ENCODE measurements at regions not wholly inside any gene's neighbourhood (a gene's known extent, or its start where the extent isn't known, plus 50 kb on each side); places are given as distances from the start of the nearest gene placed in this dataset.
"Not testable (repeated sequence)": the region's sequence is repeated elsewhere in the genome, so short reads cannot be mapped to it uniquely, and the experiment has no call there.

DNA sequence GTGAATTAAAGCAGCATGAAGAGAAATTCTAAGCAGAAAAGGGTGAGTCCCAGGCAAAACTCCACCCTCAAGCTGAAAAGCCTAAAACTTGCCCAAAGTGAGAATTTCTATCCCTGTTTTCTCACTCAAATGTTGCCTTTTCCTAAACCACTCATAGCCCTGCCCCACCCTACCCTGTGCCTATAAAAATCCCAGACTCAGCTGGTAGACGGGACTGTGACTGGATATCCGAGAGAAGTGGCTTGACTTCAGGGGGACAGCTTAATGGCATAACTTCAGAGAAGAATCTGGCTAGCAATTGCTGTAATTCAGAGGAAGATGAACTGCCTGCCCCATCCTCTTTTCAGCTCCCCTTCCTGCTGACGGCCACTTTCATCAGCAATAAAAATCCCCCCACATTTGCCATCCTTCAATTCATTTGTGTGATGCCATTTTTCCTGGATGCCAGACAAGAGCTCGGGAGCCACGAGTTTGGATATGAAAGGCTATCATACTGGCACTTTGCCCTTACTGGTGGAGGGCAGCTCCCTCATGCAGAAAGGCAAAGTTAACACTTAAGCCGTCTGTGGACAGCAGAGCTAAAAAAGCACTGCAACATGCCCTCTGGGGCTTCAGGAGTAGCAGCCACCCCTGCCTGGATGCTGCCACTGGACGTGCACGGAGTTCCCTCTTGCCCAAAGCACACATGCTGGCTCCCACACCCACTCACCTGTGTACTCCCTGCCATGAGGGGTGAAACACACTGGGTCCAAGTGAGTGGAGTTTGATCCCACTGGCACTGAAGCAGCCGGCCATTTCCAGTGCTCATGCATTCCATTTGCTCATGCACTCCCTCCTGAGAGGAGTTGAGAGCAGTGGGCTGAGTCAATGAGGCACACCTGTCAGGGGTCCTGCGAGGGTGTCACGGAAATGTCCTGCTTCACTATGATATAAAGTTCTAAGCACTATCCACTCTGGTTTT is 670.6 kb downstream of the PLOD2 start:
- DNase-seq (no peak), ATAC-seq (no peak)

DNA sequence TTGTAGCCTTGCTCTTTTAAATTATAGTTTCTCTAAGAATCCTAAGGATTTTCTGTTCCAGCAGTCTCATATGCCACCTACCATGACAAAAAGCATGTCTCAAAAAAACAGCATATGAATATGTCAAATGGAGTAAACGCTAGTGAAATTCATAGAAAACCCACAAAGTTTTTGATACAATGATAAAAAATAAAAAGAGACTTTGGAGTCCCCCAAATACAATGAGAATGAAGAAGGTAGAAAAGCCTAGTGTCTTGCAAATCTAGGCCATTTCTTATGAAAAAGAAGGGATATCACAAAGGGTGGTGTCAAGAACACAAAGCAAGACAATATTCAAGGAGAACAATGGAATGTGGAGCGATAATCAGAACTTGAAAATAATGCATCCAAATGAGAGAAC is 668.5 kb downstream of the PLOD2 start:
- H3K36me3 Mint-ChIP-seq (ENCODE audit: low read depth): no peaks in the 10 kb centered on the region

More for the DNA sequence above, 670.6 kb downstream of the PLOD2 start:
- Mint-ChIP-seq H3K4me1 (no peaks in the 10 kb centered on the region), H3K27me3 (no peaks in the 10 kb centered on the region), H3K36me3 (ENCODE audit: low read depth) (no peaks in the 10 kb centered on the region), H3K4me3 (no peak overlapping the region), H3K27ac (no peak overlapping the region)
- H3K9me3 ChIP-seq (ENCODE audit: control insufficient read depth, low read length, poor library complexity, severe bottlenecking): no peaks in the 10 kb centered on the region

DNA sequence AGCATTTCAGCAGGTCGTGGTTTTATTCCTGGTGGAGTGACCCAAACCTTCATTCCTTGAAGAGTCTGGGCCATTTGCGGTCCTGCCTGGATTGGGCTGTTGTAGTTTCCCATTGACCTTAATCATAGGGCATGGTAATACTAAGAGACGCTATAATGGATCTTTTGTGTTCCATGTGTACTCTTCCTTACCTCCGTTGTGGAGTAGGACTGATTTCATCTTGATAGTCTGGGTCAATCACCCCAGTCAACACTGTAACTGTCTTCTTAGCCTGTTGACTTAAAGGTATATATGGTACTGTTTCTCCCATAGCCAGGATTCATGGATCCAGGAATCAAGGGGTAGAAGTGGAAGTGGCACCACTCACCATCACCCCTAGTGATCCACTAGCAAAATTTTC is 643.6 kb downstream of the PLOD2 start:
- not testable (repeated sequence) for H3K4me1 Mint-ChIP-seq; H3K36me3 Mint-ChIP-seq (ENCODE audit: low read depth); H3K4me3 Mint-ChIP-seq; H3K9me3 ChIP-seq (ENCODE audit: control insufficient read depth, low read length, poor library complexity, severe bottlenecking); H3K27me3 Mint-ChIP-seq; H3K27ac Mint-ChIP-seq; DNase-seq; ATAC-seq

More for the DNA sequence above, 668.5 kb downstream of the PLOD2 start:
- ATAC-seq (no peak), DNase-seq (no peak)
- H3K4me3 Mint-ChIP-seq: no peak overlapping the region
- H3K4me1 Mint-ChIP-seq: no peaks in the 10 kb centered on the region
- no peaks in the 10 kb centered on the region for H3K27me3 Mint-ChIP-seq
- H3K27ac Mint-ChIP-seq: no peak overlapping the region
- no peaks in the 10 kb centered on the region for H3K9me3 ChIP-seq (ENCODE audit: control insufficient read depth, low read length, poor library complexity, severe bottlenecking)

DNA sequence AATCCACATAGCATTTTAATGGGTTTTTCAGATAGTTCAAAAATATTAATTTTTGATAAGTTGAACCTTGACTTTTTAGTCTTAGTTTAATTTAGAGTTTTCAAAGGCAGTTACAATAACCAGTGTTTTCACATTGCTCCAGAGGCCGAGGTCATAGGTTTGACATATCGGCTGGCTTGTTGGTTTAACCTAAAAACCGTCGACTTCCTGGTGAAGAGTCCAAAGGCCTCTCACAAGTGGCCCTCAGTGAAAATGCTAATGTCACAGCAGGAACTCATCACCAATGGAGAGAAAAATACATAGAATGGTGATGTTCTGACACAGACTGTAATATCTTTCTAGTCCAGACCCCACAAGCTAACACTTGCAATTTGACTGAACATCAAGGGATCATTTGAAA is 642.3 kb downstream of the PLOD2 start:
- DNase-seq (no peak), ATAC-seq (no peak)
- H3K27me3 Mint-ChIP-seq: no peaks in the 10 kb centered on the region
- H3K4me3 Mint-ChIP-seq: no peak overlapping the region
- H3K4me1 Mint-ChIP-seq: no peaks in the 10 kb centered on the region
- H3K36me3 Mint-ChIP-seq (ENCODE audit: low read depth): no peaks in the 10 kb centered on the region
- no peak overlapping the region for H3K27ac Mint-ChIP-seq
- H3K9me3 ChIP-seq (ENCODE audit: control insufficient read depth, low read length, poor library complexity, severe bottlenecking): no peaks in the 10 kb centered on the region

DNA sequence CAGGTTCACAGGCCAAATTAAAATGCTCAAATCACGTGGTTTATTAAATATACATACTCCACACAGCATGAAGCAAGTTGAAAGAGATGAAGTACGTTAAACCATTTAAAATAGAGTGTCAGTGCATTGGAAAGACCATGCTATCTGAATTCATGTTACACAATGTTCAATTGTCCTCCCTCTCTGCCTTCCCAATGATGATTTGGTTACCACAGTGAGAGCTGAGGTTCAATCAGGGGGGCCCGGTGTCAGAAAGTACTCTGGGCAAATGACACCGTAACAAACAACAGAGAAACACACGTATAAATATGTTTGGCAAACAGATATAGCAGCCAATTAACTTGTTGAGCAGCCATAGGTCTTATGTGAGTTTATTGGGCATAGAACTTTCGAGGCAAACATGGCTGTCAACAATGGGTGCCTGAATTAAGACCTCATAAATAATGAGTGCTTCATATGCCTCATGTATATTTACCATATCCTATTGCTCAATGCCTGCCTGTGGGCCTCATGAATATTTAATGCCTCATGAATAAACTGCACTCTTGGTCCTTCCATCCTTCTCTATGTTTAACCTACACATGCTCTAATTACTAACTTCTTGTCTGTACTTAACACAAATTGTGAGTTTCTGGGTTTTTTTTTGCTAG is 641.5 kb downstream of the PLOD2 start:
- no peak for ATAC-seq
- H3K4me1 Mint-ChIP-seq: no peaks in the 10 kb centered on the region
- DNase-seq: no peak
- no peaks in the 10 kb centered on the region for H3K36me3 Mint-ChIP-seq (ENCODE audit: low read depth)
- no peak overlapping the region for H3K4me3 Mint-ChIP-seq
- H3K9me3 ChIP-seq (ENCODE audit: control insufficient read depth, low read length, poor library complexity, severe bottlenecking): no peaks in the 10 kb centered on the region
- no peaks in the 10 kb centered on the region for H3K27me3 Mint-ChIP-seq
- no peak overlapping the region for H3K27ac Mint-ChIP-seq

DNA sequence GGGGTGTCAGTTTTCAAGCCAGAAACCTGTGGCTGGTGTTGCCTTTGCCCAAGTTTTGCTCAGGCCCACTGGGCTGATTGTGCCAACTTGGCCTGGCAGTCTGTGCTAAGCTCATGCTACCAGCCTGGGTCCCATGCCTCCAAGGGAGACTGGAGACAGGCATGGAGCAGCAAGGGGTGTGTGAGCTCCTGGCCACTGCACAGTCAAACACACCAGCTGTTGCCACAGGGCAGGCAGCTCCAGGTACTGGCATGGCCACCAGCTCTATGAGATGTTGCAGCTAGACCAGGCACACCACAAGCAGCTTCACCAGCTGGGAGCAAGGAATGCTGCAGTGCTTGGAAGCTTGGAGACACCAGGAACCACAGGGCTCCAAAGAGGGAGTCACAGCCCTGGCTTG is 638.8 kb downstream of the PLOD2 start:
- DNase-seq: no peak
- Mint-ChIP-seq H3K4me3 (no peak overlapping the region), H3K4me1 (no peaks in the 10 kb centered on the region), H3K27ac (no peak overlapping the region), H3K27me3 (no peaks in the 10 kb centered on the region), H3K36me3 (ENCODE audit: low read depth) (no peaks in the 10 kb centered on the region)
- ATAC-seq: no peak
- no peaks in the 10 kb centered on the region for H3K9me3 ChIP-seq (ENCODE audit: control insufficient read depth, low read length, poor library complexity, severe bottlenecking)

DNA sequence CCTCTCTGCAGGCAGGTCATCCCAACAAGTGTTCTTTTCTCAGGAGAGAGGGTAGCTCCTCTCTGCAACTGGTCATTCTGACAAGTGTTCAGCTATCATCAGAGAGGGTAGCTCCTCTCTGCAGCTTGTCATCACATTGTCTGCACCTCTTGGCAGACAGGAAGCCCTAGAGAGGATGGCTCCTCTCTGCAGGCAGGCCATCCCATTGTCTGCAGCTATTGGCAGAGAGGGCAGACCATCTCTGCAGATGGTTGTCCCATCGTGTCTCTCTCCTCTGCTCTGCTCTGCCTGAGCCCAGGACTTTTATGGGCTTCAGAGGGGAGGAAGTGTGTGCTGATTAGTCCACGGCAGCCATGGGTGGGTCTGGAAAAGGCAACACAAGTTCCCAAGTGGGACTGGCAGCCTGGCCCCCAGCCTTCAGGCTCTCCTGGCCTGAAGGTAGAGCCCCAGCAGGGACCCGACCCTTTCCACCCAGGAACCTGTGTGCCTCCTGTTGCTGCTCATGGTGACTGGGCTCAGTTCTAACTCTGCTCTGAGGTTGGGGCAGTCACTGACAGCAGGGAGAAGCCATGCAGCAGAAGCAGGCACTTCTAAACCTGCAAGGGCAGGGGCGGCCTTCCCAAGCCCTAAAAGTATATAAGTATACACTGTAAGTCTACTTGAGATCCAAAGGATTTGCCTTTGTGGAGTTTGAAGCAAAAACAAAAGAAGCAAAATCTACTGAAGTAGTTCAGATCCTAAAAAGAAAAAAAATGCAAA is 637.9 kb downstream of the PLOD2 start:
- ATAC-seq (no peak), DNase-seq (no peak)
- Mint-ChIP-seq H3K4me1 (no peaks in the 10 kb centered on the region), H3K36me3 (ENCODE audit: low read depth) (no peaks in the 10 kb centered on the region), H3K27ac (no peak overlapping the region), H3K4me3 (no peak overlapping the region), H3K27me3 (no peaks in the 10 kb centered on the region)
- no peaks in the 10 kb centered on the region for H3K9me3 ChIP-seq (ENCODE audit: control insufficient read depth, low read length, poor library complexity, severe bottlenecking)

DNA sequence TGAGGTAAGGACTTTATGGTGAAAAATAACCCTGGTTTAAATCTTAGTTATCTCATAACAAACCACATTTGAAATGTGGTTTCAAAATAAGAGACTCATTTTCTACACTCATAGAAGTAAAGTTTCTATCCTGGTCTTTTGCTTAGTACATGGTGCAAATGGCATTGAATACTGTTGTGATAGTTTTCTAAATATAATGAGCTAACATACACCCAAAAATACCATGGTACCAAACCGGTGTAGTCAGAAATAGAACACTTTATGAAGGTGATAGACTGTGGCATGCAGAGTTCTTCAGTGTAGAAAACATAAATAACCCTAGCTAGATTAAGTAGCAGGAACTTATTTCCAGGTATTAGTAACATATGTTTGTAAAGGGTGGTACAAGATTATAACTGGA is 629.4 kb downstream of the PLOD2 start:
- Mint-ChIP-seq H3K4me3 (no peak overlapping the region), H3K27ac (no peak overlapping the region), H3K27me3 (no peaks in the 10 kb centered on the region), H3K36me3 (ENCODE audit: low read depth) (no peaks in the 10 kb centered on the region), H3K4me1 (no peaks in the 10 kb centered on the region)
- H3K9me3 ChIP-seq (ENCODE audit: control insufficient read depth, low read length, poor library complexity, severe bottlenecking): no peaks in the 10 kb centered on the region
- no peak for DNase-seq
- ATAC-seq: no peak

DNA sequence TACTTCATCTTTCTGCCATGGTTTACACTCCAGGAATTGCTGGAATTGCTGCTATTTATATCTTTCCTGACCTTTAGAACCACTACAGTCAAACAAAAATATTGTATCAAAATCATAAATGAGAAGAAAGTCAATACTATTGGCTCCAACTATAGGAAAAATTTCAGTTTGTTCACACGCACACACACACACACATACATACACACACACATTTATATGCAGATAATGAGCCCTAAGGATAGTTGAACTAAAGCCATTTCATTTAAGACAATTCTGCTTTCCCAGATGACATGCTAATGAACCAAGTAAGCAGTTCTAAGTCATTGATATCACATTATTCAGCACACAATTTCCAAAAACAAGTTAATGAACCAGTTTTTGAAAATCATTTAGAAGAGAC is 627.3 kb downstream of the PLOD2 start:
- H3K4me1 Mint-ChIP-seq: no peaks in the 10 kb centered on the region
- no peaks in the 10 kb centered on the region for H3K9me3 ChIP-seq (ENCODE audit: control insufficient read depth, low read length, poor library complexity, severe bottlenecking)
- ATAC-seq (no peak), DNase-seq (no peak)
- H3K4me3 Mint-ChIP-seq: no peak overlapping the region
- no peaks in the 10 kb centered on the region for H3K36me3 Mint-ChIP-seq (ENCODE audit: low read depth)
- H3K27me3 Mint-ChIP-seq: no peaks in the 10 kb centered on the region
- H3K27ac Mint-ChIP-seq: no peak overlapping the region

DNA sequence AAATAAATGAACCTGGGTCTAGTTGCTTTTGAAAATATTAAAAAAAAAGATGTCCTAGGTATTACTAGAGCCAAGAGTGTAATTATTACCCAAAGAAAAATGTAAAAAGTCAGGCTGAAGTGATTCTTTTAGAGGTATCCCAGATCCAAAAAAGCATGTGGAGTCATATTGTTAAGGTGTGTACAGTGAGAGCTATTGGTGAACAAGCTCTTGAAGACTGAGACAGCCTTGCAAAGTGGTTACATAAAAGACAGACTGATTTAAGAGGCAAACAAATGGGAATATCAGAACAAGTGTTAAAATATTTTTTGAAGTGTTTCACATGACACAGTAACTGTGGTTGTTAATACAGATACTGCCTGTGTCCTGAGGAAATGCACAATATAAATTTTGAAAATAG is 624.5 kb downstream of the PLOD2 start:
- no peak overlapping the region for H3K27ac Mint-ChIP-seq
- no peak overlapping the region for H3K4me3 Mint-ChIP-seq
- no peaks in the 10 kb centered on the region for H3K36me3 Mint-ChIP-seq (ENCODE audit: low read depth)
- ATAC-seq: no peak
- no peaks in the 10 kb centered on the region for H3K9me3 ChIP-seq (ENCODE audit: control insufficient read depth, low read length, poor library complexity, severe bottlenecking)
- H3K4me1 Mint-ChIP-seq: no peaks in the 10 kb centered on the region
- DNase-seq: no peak
- no peaks in the 10 kb centered on the region for H3K27me3 Mint-ChIP-seq

DNA sequence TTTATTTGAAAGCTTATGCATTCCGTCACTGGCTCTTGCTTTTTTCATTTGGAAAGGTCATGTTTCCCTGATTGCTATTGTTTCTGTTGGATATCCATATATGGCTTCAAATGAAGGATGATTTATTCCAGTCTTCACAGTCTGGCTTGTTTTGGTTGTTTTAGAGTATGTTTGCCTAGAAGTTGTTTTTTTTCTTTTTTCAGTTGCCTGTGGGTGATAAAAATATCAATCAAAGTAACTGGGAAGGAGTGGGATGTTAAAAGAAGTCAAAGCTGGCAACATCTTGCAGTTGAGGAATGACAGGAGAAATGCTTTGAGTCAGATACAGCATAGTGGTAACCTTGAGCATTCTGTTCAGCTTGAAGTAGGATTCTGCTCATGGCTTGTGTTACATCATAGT is 610.5 kb downstream of the PLOD2 start:
- H3K9me3 ChIP-seq (ENCODE audit: control insufficient read depth, low read length, poor library complexity, severe bottlenecking): no peaks in the 10 kb centered on the region
- no peaks in the 10 kb centered on the region for H3K27me3 Mint-ChIP-seq
- no peak overlapping the region for H3K27ac Mint-ChIP-seq
- H3K4me1 Mint-ChIP-seq: no peaks in the 10 kb centered on the region
- no peaks in the 10 kb centered on the region for H3K36me3 Mint-ChIP-seq (ENCODE audit: low read depth)
- no peak for ATAC-seq
- no peak for DNase-seq
- H3K4me3 Mint-ChIP-seq: no peak overlapping the region

DNA sequence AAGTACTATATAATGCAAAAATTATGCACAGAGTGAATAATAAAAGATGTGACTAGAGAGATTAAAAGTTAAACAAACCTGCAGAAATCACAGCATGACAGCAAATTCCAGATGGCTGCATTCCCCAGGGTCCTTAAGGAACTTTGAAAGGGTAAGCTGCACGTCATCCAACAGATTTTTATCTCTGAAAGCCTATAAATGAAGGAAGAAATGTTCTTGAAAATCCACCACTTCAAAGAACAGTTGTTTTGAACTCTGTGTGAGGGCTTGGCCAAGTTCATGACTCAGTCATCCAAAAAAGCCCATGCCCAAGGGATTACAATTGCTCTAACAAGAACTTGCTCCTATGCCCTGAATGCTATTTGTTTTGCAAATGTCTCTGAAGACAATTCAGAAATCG is 603.6 kb downstream of the PLOD2 start:
- ATAC-seq (no peak), DNase-seq (no peak)
- H3K4me1 Mint-ChIP-seq: no peaks in the 10 kb centered on the region
- H3K27ac Mint-ChIP-seq: no peak overlapping the region
- H3K9me3 ChIP-seq (ENCODE audit: control insufficient read depth, low read length, poor library complexity, severe bottlenecking): no peaks in the 10 kb centered on the region
- H3K36me3 Mint-ChIP-seq (ENCODE audit: low read depth): no peaks in the 10 kb centered on the region
- H3K27me3 Mint-ChIP-seq: no peaks in the 10 kb centered on the region
- H3K4me3 Mint-ChIP-seq: no peak overlapping the region

DNA sequence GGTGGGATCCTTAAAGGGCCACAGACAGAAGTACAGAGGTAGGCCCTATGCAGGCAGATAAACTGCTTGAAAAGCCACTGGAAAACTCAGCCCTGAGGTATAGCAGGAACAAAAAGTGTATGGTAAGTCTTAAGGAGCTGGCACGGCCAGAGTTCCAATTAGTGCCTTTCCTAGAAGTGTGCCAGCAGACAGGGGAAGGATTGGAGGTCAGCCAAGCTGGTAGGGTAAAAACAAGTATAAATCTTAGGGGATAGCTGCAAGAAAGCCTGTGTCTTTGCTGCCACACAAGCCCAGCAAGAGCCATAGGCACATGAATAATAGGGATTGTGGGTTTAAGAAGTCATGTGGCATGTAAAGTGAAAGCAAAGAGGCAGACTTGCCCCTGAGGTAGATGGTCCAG is 582.5 kb downstream of the PLOD2 start:
- H3K9me3 ChIP-seq (ENCODE audit: control insufficient read depth, low read length, poor library complexity, severe bottlenecking): no peaks in the 10 kb centered on the region
- H3K4me3 Mint-ChIP-seq: no peak overlapping the region
- no peak overlapping the region for H3K27ac Mint-ChIP-seq
- no peaks in the 10 kb centered on the region for H3K36me3 Mint-ChIP-seq (ENCODE audit: low read depth)
- H3K27me3 Mint-ChIP-seq: no peaks in the 10 kb centered on the region
- H3K4me1 Mint-ChIP-seq: no peaks in the 10 kb centered on the region
- DNase-seq (no peak), ATAC-seq (no peak)

Data from T-helper 17 cell (primary cell).